GM10248 (cell line): ENCODE measurements at regions not wholly inside any gene's neighbourhood (a gene's known extent, or its start where the extent isn't known, plus 50 kb on each side); places are given as distances from the start of the nearest gene placed in this dataset.

Experiments
- CTCF ChIA-PET: fragments of 300-600 bp; sonication (Branson Sonifier 250); formaldehyde crosslinking; extraction: SDS; loops from one replicate; lab custom pipeline; 2021; ENCODE audit warnings: antibody characterized with exemption; lab: Yijun Ruan, JAX
- POLR2A ChIA-PET: fragments of 350-650 bp; sonication (Branson Sonifier 250); formaldehyde crosslinking; extraction: SDS; loops from one replicate; lab custom pipeline; 2020; ENCODE audit warnings: antibody characterized with exemption; lab: Yijun Ruan, JAX
- DNase-seq: peaks from one replicate; pipeline ENCODE4 v3.0.0; 2012; ENCODE audit errors: extremely low spot score
- CTCF ChIP-seq: IDR thresholded peaks from 2 replicates; pipeline ENCODE4 v1.5.1; 2012; ENCODE audit warnings: mild to moderate bottlenecking, low read depth; ENCODE audit errors: extremely low read depth, missing control alignments, control extremely low read depth

DNA sequence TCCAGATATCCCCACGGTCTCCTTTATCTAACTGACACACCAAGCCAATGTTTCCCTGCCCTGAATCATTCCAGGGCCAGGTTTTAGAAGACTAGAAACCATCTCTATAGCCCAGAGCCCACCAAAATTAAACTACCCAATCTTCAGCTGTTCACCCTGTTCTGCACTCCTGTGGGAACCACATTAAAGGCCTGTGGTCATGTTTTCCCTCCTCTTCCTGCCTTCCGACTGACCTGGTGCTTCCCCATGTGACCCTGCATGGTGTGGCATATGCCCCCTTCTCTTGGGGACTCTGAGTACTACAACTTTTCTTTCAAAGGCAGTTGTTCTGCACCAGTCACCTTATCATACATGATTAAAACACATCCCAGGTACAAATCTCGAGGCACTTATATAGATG is 155.0 kb downstream of the TMEM200A start:
- ChIA-PET CTCF (interaction anchor here (1.0 kb wide), 1 partner anchor 11 kb away, joined by 3 read pairs; no protein-coding TSS in a partner anchor), POLR2A (no interaction called here)
- no peak for TF ChIP-seq CTCF
- no peak for DNase-seq

DNA sequence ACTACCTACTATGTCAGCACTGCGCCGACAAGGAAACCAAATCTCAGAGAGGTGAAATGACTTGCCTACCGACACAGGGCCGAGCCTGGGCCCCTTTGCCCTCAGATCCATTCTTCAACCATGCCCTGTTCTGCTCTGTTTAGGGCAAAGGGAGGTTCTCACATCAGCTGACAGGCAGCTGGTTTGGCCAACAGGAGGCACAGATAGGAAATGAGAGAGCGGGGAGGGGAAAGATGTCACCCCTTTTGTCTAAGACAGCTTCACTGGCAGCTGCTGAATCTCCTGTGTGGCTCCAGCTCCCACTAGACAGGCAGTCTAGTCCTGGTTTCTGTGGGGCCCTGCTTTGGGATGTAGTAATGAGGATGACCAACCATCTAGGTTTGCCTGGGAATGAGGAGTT is 158.7 kb downstream of the TMEM200A start:
- POLR2A ChIA-PET: no interaction called here
- no peak for DNase-seq
- CTCF ChIA-PET: no interaction called here
- no peak for TF ChIP-seq CTCF

- ChIA-PET POLR2A (no interaction called here), CTCF (interaction anchor here (1.8 kb wide), 1 partner anchor 28 kb away, joined by 4 read pairs; no protein-coding TSS in a partner anchor)
- TF ChIP-seq CTCF: no peak
- no peak for DNase-seq
Observed at GRCh38 chr6:130525408-130525807, 159.6 kb downstream of the TMEM200A start.

DNA sequence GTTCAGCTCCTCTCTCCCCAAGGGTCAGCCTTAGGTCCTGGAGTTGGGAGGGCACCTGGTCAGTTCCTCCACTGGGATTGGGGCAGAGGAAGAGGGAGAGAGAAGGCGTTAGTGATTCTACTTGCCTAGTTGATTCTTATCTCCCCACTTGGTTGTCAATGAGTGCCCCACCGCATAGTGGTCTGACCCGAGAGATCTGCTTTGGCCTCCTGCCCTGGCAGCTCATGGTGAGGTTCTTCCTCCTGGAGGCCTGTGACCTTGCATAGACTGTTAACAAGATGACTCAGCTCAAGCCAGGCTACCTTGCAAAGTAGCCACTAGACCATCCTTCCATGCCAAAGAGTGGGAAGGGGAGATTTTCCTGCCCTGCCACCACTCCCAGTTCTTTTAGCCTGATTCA is 160.6 kb downstream of the TMEM200A start:
- no peak for DNase-seq
- CTCF ChIA-PET: interaction anchor here (1.3 to 1.8 kb wide), 2 partner anchors 9 to 29 kb away, joined by 3 to 4 read pairs; no protein-coding TSS in a partner anchor
- no peak for TF ChIP-seq CTCF
- POLR2A ChIA-PET: no interaction called here

DNA sequence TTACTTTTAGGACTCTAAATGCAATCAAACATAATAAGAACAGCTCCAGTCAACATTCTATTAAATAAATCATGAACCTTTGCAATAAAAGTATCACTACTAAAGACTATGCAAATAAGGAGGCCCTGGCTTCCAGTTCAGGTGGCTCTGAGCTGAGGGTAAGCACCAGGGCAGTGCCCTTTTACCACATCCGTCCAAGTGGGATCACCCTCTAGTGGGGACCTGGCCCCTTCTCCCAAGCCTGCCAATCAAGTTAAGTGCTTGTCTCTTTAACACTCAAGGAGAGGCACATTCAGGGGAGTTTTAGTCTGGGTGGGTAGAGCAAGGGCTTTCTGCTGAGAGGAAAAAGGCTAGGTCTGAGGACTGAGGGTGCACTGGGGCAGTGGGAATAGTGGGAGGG is 161.4 kb downstream of the TMEM200A start:
- ChIA-PET POLR2A (no interaction called here), CTCF (interaction anchor here (1.3 kb wide), 1 partner anchor 8 kb away, joined by 3 read pairs; no protein-coding TSS in a partner anchor)
- no peak for TF ChIP-seq CTCF
- DNase-seq: no peak

DNA sequence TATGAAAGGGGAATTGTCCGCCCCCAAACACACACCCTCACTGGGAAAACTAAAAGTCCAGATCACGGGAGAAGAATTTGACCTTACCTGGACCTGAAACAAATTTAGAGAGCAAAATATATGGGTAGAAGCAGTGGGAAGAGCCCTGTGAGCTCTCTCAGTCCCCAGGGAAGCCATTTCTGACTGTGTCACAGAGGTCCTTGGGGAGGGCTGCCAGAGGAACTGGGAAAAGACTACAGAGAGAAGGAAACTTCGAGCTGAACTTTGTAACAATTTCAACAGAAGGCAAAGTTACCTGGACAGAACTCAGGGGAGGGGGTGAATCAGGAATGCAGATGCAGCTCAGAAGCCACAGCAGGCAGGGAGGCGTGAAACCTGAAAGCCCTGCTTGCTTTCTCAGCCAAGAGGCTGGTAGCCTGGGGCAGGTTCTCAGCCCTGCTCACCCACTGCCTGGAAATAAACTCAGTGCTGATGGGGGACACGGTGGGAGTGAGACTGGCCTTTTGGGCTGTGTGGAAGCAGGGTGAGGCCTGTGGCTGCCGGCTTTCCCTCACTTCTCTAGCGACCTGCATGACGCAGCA is 163.8 kb downstream of the TMEM200A start:
- no peak for TF ChIP-seq CTCF
- POLR2A ChIA-PET: no interaction called here
- CTCF ChIA-PET: interaction anchor here (1.2 kb wide), 2 partner anchors 11 to 14 kb away, joined by 3 read pairs; no protein-coding TSS in a partner anchor
- DNase-seq: no peak
